ENCODE measurements at regions not wholly inside any gene's neighbourhood (a gene's known extent, or its start where the extent isn't known, plus 50 kb on each side); places are given as distances from the start of the nearest gene placed in this dataset.

- TF ChIP-seq, protein P1, sequence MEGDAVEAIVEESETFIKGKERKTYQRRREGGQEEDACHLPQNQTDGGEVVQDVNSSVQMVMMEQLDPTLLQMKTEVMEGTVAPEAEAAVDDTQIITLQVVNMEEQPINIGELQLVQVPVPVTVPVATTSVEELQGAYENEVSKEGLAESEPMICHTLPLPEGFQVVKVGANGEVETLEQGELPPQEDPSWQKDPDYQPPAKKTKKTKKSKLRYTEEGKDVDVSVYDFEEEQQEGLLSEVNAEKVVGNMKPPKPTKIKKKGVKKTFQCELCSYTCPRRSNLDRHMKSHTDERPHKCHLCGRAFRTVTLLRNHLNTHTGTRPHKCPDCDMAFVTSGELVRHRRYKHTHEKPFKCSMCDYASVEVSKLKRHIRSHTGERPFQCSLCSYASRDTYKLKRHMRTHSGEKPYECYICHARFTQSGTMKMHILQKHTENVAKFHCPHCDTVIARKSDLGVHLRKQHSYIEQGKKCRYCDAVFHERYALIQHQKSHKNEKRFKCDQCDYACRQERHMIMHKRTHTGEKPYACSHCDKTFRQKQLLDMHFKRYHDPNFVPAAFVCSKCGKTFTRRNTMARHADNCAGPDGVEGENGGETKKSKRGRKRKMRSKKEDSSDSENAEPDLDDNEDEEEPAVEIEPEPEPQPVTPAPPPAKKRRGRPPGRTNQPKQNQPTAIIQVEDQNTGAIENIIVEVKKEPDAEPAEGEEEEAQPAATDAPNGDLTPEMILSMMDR (conservative IDR thresholded peaks at IDR 0.05; ENCODE audit: low read depth, low read length) = no peak
- no peak for TF ChIP-seq EZH2phosphoT487 (IDR thresholded peaks at IDR 0.05; ENCODE audit: borderline replicate concordance, low read length)
Measured at GRCh38 chr21:39104911-39105310, 78.3 kb downstream of the PSMG1 start.
